DOHH2 (cell line): ENCODE measurements at regions not wholly inside any gene's neighbourhood (a gene's known extent, or its start where the extent isn't known, plus 50 kb on each side); places are given as distances from the start of the nearest gene placed in this dataset.
"Not testable (repeated sequence)": the region's sequence is repeated elsewhere in the genome, so short reads cannot be mapped to it uniquely, and the experiment has no call there.

Experiments
- H3F3A ChIP-seq: fragments of 200-600 bp; sonication (generic), shearing (Covaris generic); 2 replicates; pipeline ENCODE4 v1.6.0; 2016; ENCODE audit warnings: antibody characterized with exemption, mild to moderate bottlenecking; ENCODE audit not compliant: control insufficient read depth, insufficient read depth
- H3K27ac ChIP-seq: fragments of 200-600 bp; sonication (generic); 2 replicates; pipeline ENCODE4 v1.5.1; 2014; ENCODE audit warnings: low read depth, mild to moderate bottlenecking, low read length, moderate library complexity
- H3K27me3 ChIP-seq: fragments of 200-600 bp; sonication (generic); 2 replicates; pipeline ENCODE4 v1.6.1; 2014; ENCODE audit warnings: mild to moderate bottlenecking, low read length, mixed read lengths; ENCODE audit not compliant: control insufficient read depth
- H3K36me3 ChIP-seq: fragments of 200-600 bp; sonication (generic); 2 replicates; pipeline ENCODE4 v1.6.1; 2014; ENCODE audit warnings: mild to moderate bottlenecking, low read length, moderate library complexity, mixed read lengths; ENCODE audit not compliant: control insufficient read depth
- H3K4me1 ChIP-seq: fragments of 200-600 bp; sonication (generic); 2 replicates; pipeline ENCODE4 v1.6.1; 2014; ENCODE audit warnings: mild to moderate bottlenecking, low read length, mixed read lengths; ENCODE audit not compliant: control insufficient read depth
- H3K4me2 ChIP-seq: fragments of 200-600 bp; sonication (generic); 2 replicates; pipeline ENCODE4 v1.6.0; 2014; ENCODE audit warnings: mild to moderate bottlenecking, low read length, moderate library complexity
- H3K4me3 ChIP-seq: fragments of 200-600 bp; sonication (generic); 2 replicates; pipeline ENCODE4 v1.5.1; 2014; ENCODE audit warnings: mild to moderate bottlenecking, low read length, mixed read lengths
- H3K79me2 ChIP-seq: fragments of 200-600 bp; sonication (generic); 2 replicates; pipeline ENCODE4 v1.6.1; 2014; ENCODE audit warnings: mild to moderate bottlenecking, low read length, mixed read lengths; ENCODE audit not compliant: control insufficient read depth
- H3K9me2 ChIP-seq: fragments of 200-600 bp; sonication (generic); replicated peaks from 2 replicates; pipeline ENCODE4 v1.6.1; 2014; ENCODE audit warnings: mild to moderate bottlenecking, low read length, mixed read lengths; ENCODE audit not compliant: control insufficient read depth
- H3K9me3 ChIP-seq: fragments of 200-600 bp; sonication (generic); 2 replicates; pipeline ENCODE4 v1.6.1; 2014; ENCODE audit warnings: antibody characterized with exemption, low read length, mixed read lengths; ENCODE audit not compliant: control insufficient read depth, insufficient read depth
- H4K20me1 ChIP-seq: fragments of 200-600 bp; sonication (generic); 2 replicates; pipeline ENCODE4 v1.6.0; 2014; ENCODE audit warnings: low read depth, mild to moderate bottlenecking, antibody characterized with exemption, low read length, moderate library complexity; ENCODE audit not compliant: control insufficient read depth, insufficient read depth
- EZH2phosphoT487 ChIP-seq: fragments of 200-600 bp; sonication (generic); IDR thresholded peaks from 2 replicates; pipeline ENCODE4 v1.6.1; 2017; ENCODE audit warnings: borderline replicate concordance, mild to moderate bottlenecking, antibody characterized with exemption, low read length, moderate library complexity, mixed read lengths
- TF ChIP-seq, protein P1 (sequence below): fragments of 200-600 bp; sonication (generic); IDR thresholded peaks from one replicate; pipeline ENCODE4 v1.5.1; 2014; ENCODE audit warnings: antibody characterized with exemption, mild to moderate bottlenecking, low read depth, low read length; ENCODE audit not compliant: poor library complexity, severe bottlenecking

DNA sequence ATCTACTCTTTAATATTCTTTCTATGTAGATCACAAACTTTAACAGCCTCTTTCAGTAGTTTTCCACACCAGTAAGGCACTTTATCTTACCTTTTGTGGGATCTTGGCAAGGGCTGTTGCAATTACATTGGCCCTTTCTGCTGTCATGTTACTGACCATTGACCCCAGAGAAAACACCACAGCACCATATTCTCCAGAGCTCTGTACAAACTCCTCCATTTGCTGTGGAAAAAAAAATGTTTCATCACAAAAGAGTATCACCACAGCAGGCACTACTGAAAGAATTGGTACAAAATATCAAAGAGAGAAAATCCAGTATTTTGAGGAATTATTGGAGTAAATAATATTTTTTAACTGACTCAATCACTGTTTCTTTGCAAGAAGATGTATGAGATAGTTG, 62.3 kb upstream of the UGT2A3 start:
- H3K4me3 ChIP-seq, H3K4me2 ChIP-seq, H3K27ac ChIP-seq, H3K79me2 ChIP-seq, H3K9me2 ChIP-seq, H3F3A ChIP-seq, H3K4me1 ChIP-seq, H3K27me3 ChIP-seq, H3K36me3 ChIP-seq, H4K20me1 ChIP-seq, H3K9me3 ChIP-seq: not testable (repeated sequence)

DNA sequence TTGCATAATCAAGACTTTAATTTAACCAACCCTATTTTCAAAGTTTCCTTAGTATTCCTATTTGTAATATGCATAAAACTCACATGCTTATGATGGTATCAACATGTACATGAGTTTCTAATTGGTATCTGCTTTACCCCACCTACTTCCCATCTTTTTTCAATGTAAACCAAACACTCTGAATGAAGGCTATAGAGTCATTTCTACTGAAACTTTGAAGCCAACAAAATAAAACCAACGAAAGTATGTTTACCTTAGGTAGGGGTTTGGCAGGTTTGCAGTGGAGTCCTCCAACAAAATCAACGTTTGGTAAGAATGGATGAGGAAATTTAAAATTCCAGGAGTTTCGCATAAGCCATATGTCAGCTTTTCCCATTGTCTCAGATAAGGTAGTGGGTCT, 66.4 kb upstream of the UGT2A3 start:
- H4K20me1 ChIP-seq, H3K4me2 ChIP-seq: not testable (repeated sequence)

DNA sequence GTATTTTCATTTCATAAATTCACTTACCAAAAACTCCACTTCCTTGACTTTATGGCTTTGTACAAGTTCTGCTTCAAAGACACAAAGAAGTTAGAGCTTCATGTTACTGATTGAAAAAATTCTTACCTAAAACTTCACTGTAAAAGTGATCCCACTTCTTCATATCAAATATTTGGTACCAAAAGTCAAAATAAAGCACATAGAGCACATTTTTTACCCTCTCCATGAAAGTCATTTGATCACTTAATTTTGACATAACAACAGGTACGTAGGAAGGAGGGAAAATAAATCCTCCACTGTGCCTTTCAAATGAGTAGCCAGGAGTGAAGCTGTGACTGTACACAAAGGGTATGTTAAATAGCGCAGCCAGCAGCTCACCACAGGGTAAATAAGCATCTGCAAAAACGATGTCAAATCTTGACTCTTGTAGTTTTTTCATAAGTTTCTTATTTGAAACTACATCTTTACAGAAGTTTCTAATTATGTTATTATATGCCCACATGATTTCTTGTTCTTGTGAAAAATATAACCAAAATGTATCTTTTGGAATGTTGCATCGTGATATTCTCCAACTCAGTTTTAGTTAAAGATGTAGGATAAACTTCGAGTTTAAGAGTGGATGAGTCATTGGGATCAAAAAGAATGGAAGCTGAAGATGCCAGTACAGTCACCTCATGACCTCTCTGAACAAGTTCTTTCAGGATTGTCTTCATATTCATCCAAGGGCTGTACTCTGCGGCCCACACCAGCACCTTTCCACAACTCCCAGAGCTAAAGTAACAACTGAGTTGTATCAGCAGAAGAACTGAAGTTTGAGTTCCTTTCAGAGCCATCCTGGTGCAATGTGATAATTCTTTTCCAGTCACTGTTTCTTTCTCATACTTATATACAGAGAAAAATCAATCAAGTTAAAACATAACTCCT, 68.2 kb upstream of the UGT2A3 start:
- not testable (repeated sequence) for H3K4me2 ChIP-seq, H3K9me2 ChIP-seq, H4K20me1 ChIP-seq, H3K27ac ChIP-seq, H3K79me2 ChIP-seq, H3F3A ChIP-seq, H3K36me3 ChIP-seq, H3K4me3 ChIP-seq, H3K4me1 ChIP-seq, H3K27me3 ChIP-seq, H3K9me3 ChIP-seq

More for the DNA sequence above, 66.4 kb upstream of the UGT2A3 start:
- H3K4me1 ChIP-seq, H3K4me3 ChIP-seq, H3K79me2 ChIP-seq, H3K9me2 ChIP-seq, H3K27ac ChIP-seq, H3F3A ChIP-seq, H3K27me3 ChIP-seq, H3K9me3 ChIP-seq, H3K36me3 ChIP-seq: not testable (repeated sequence)

DNA sequence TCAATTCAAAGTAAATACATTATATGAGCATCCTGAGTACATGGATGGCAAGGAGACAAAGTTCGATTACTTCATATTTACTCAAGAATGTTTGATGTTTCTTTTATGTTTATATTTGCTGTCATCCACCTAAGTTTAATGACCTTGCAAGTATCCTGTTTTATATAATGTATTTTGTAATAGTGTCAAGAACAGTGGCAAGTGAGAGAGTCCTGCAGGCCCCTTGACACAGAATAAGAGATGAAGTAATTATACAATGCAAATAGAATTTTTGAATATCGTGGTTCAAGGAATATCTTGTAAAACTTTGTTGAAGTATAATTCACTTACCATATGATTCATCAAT, 68.8 kb upstream of the UGT2A3 start:
- H3K4me1 ChIP-seq, H3K27me3 ChIP-seq, H4K20me1 ChIP-seq, H3K36me3 ChIP-seq, H3K9me3 ChIP-seq, H3F3A ChIP-seq, H3K4me2 ChIP-seq, H3K4me3 ChIP-seq, H3K9me2 ChIP-seq, H3K79me2 ChIP-seq, H3K27ac ChIP-seq: not testable (repeated sequence)

DNA sequence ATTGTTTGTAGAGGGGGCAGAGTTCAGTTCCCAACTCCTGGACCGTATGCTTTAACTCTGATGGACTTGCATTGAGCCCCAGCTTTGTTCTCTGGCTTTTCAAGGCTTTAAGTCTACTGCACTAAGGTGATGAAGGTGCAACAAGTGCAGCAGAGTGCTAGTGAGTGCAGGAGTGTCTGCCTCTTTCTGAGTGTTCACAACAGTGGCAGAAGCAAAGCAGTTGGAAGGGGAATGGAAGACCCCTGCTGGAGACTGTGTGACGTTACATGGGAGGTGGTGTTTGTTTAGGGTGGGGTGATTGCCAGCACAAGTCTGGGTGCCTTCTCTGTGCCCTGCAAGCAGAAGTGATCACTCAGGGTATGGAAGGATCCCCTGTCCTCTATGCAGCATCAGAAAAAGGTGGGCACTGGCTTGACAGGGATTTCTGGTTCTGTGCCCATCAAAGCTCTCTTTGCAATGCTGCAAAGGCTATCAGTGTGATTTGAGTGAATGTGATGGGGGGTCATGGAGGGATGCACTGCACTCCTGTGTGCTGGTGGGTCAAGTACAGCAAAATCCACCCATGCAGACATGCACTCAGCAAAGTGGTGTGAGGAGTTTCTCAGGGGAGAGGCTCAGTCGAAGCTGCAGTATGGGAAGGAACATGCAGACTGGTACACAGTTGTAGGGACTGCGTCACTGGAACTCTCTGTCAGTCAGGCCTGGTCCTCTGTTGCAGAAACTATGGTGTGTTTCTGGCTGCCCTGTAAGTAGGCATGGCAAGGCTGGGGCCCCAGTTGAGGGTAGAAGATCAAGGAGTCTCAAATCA, 70.9 kb upstream of the UGT2B7 start:
- Histone ChIP-seq H3K9me3 (no peaks in the 10 kb centered on the region), H3K27ac (no peak overlapping the region), H3K4me3 (no peak overlapping the region), H3K36me3 (no peaks in the 10 kb centered on the region), H3K79me2 (no peaks in the 10 kb centered on the region), H3F3A (no peaks in the 10 kb centered on the region), H3K27me3 (no peaks in the 10 kb centered on the region), H3K4me1 (no peaks in the 10 kb centered on the region), H3K9me2 (no peaks in the 10 kb centered on the region), H4K20me1 (no peaks in the 10 kb centered on the region), H3K4me2 (no peak overlapping the region)
- TF ChIP-seq EZH2phosphoT487, result no peak
- TF ChIP-seq, protein P1, sequence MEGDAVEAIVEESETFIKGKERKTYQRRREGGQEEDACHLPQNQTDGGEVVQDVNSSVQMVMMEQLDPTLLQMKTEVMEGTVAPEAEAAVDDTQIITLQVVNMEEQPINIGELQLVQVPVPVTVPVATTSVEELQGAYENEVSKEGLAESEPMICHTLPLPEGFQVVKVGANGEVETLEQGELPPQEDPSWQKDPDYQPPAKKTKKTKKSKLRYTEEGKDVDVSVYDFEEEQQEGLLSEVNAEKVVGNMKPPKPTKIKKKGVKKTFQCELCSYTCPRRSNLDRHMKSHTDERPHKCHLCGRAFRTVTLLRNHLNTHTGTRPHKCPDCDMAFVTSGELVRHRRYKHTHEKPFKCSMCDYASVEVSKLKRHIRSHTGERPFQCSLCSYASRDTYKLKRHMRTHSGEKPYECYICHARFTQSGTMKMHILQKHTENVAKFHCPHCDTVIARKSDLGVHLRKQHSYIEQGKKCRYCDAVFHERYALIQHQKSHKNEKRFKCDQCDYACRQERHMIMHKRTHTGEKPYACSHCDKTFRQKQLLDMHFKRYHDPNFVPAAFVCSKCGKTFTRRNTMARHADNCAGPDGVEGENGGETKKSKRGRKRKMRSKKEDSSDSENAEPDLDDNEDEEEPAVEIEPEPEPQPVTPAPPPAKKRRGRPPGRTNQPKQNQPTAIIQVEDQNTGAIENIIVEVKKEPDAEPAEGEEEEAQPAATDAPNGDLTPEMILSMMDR, result peak; percentile 39
